Colon (tissue), 2 donors: ENCODE measurements at regions not wholly inside any gene's neighbourhood (a gene's known extent, or its start where the extent isn't known, plus 50 kb on each side); places are given as distances from the start of the nearest gene placed in this dataset.
"Not testable (repeated sequence)": the region's sequence is repeated elsewhere in the genome, so short reads cannot be mapped to it uniquely, and the experiment has no call there.

Experiments used
- FAIRE-seq: peaks from 2 replicates; lab custom pipeline; 2012; peaks lifted over from hg19 to GRCh38; lab: Jason Lieb, UNC
- donor health status: control.
- donor health status: control.

DNA sequence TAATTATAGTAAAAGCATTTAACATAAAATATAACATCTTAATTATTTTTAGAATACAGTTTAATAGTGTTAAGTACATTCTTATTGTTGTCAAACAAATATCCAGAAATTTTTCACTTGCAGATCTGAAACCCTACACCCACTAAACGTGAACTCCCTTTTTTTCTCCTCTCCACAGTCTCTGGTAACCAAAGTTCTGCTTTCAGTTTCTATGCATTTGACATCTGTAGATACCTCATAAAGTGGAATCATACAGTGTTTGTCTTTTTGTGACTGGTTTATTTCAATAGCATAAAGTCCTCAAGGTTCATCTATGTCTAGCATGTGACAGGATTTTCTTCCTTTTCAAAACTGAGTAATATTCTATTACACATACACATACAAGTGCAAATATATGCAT is 286.3 kb downstream of the BTBD3 start:
- no peak for FAIRE-seq

DNA sequence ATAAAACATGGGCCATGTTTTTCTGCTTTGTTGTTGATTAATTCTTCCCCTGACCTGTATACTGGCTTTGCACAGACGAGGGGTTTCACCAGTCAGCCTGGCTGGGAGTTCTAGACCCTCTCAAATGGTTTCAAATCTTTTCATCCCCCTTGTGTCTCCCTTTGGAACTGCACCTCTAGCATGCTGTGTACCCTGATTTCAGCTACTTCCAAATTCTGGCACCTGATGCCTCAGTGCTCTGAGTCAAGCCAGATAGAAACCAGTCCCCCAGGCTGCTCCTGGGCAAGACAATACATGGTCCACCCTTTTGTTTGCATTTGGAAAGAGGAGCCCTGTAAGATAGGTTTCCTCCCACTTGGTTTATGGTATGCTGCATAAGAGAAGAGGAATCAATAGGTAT is 290.2 kb downstream of the BTBD3 start:
- FAIRE-seq = no peak

DNA sequence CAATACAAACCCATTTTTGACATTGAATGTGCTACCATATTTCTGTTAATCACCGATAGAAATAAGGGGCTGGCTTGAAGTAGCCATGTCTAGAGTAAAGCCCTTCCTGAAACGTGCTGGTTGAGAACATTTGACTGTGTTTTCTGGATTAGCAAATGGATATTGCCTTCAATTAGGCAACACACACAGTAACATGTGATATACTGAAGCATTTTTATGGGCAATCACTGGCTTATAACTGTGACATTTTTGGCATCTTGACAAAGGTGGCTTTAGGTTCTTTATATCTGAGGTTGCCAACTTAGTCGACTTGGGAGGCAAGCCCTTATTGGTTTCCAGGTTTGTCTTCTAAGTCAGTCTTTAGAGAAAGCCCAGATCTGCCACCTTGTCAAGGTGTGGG is 292.9 kb downstream of the BTBD3 start:
- FAIRE-seq = no peak

DNA sequence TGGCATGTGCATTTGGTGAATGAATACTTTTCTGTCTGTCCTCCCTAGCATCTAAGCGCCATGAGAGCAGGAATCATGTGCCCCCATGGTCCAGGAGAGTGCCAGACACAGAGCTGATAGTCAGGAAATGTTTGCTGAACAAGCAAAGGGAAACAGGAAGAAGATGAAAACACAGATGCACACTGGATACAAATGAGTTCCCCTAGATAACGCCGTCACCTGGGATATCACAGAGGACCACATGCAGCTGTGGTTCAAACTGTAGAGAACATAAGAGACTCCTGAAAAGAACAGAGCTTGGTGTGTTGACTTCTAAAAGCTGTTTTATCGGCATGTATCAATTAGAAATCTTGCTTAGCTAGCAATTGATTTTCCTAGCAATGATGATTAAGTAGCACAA is 293.7 kb downstream of the BTBD3 start:
- no peak for FAIRE-seq

DNA sequence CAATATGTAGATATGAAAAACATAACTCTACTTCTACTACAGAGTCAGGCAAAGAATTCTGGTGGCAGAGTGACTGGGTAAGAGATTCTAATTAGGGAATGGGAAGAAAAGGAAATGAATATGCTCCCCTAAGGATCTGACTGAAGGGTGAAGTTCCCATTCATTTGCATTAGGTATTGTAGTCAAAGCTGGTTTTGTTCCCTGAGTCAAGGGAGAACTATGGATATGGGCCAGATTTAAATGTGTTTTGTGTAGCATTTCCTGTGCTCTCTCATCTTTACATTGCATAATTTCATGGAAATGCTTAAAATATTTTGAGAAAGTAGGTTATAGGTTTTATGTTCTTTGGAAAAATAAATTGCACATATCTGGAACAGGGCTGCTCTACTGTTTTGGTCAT is 299.7 kb downstream of the BTBD3 start:
- FAIRE-seq = no peak

DNA sequence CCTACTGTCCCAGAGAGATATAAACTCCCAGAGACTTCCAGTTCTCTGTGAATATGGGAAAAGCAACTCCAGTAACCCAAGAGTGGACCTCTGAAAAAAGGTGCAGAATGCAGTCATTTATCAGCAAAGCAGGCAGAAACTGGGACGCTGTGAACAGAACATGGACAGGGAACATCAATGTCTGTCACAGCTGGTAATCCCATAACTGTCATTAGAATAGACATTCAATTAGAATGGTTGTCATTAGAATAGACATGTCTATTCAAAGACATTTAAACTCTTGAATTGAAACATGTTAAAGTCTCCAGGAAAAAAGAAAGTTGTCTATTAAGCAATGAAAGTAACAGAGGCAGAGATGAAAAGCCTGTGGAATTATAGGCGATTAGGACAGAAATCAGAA is 302.1 kb downstream of the BTBD3 start:
- FAIRE-seq = no peak

DNA sequence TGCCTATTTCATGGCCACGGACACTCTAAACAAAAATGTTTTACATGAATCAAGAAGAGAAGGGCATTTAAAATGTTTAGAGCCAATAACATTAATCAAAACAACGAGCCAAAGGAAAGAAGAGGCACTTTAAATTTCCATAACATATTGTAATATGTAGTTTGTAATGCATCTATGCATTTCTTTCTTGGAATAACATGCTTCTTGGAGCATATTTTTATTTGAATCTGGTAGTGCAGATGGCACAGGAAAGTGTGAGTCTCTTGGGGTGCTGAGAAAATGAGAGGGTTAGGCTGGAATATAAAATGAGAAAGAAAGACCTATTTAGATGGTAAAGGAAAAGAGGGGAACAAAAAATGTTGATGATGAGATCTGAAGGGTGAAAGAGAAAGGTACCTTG is 305.4 kb downstream of the BTBD3 start:
- FAIRE-seq = no peak

DNA sequence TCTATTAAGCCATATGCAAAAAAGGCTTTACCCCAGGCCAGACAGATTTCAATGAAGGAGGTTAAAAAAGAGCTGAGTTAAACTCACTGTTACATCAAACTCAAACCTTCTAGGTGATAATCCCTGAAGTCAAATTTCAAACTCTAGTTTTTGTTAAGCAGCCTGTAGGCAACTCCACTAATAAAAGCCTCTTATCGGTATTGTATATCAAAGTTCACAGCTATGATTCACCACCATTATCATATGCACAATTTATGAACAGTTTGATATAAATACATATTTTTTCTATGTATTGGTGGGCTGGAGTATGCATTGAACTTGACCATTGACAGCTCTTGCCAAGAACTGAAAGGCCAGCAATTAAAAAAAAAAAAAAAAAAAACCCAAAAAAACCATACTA is 308.2 kb downstream of the BTBD3 start:
- no peak for FAIRE-seq

DNA sequence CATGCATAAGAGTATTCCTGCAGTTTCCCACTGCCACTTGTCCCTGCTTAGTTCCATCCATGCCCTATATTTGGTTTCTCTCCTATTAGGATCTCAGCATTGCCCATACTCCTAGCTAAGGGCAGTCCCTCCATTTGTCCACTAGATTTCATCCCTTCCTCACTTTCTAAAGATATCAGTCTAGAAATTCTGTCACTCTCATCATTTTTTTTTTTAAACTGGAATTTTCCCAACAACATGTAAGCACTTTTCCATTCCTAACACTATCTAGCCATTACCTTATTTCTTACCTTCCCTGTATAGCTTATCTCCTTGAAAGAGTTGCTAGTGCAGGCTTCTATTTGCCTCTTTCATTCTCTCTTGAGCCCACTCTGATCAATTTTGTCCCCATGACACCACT is 312.2 kb downstream of the BTBD3 start:
- FAIRE-seq = no peak

DNA sequence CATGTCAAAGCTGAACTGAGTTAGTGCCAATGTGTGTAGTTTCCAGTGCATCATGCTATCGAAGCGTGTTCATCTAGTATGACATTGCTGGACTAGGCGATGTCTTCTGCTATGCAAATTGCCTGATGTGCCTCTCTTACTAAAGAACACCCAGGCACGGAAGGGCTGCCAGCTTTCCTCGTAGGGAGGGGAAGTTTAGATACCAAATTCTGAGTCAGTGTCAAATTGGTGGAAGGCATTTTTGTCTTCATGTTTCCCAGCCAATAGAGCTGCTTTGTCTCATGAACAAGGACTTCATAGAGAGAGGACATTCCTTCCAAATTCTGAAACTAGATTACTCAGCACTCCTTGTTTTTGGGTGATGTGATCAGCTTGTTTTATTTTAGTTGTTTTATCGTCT is 320.1 kb downstream of the BTBD3 start:
- FAIRE-seq = no peak

DNA sequence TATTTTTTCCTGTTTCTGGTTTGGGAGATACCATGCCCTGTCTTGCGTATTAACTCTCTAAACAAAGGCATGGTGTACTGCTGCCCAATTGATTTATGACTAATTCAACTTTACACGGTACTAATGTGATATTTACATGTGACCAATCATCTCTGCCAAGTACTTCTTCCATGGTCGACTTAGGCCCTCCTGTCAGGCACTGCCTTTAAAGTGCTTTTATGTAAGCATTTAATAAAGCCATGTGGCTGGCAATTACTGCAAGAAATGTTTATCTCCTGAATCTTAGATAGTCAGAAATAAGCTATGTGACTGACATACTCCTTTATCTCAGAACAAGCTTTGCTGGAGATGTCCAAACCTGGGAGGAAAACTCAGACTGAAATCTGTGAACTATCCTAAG is 323.4 kb downstream of the BTBD3 start:
- FAIRE-seq = no peak

DNA sequence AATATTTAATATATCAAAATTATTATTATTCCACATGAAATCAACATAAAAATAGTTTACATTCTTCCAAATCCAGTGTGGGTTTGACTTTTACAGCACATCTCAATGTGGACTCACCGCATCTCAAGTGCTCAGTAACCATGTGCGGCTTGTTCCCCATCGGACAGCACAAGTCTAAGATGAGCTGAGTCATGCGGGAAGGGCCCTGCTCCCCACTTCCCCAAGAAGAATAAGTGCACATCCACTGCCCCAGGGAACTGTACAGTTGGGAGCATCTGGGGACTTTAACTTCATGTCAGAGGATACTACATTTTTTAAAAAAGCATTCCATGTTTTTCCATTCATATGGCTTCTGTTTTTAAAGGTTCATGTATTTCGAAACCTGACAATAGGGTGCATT is 325.6 kb downstream of the BTBD3 start:
- FAIRE-seq = no peak

DNA sequence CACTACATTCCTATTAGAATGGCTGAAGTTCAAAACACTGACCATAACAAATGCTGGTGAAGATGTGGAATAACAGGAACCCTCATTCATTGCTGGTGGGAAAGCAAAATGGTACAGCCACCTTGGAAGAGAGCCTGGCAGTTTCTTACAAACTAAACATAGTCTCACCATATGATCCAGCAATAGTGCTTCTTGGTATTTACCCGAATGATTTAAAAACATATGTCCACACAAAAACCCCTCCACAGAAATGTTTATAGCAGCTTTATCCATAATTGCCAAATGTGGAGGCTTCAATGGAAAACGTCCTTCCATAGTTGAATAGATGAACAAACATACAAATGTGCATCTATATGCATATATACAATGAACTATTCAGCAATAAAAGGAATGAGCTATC is 330.8 kb downstream of the BTBD3 start:
- FAIRE-seq = no peak

DNA sequence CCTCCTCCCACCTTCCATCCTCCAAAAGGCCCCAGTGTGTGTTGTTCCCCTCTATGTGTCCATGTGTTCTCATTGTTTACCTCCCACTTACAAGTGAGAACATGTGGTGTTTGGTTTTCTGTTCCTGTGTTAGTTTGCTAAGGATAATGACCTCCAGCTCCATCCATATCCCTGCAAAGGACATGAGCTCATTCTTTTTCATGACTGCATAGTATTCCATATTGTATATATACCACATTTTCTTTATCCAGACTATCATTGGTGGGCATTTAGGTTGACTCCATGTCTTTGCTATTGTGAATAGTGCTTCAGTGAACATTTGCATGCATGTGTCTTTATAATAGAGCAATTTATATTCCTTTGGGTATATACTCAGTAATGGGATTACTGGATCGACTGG is 333.0 kb downstream of the BTBD3 start:
- not testable (repeated sequence) for FAIRE-seq

DNA sequence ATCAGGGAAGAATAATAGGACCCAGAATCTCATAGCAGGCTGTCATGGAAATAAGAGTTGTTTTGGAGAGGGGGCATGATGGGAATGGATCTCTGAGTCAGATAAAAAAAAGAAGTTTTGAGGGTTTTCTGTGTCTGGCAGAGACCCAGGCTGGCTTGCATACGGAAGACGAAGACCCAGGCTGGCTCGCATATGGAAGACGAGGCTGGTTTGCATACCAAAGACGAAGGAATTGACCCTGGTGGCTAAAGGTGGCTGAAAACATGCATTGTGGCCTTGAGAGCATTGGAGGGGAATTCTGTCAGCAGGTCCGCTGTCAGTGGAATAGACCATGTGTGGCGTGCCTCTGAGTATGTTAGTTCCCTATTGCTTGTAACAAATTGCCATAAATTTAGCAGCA is 335.1 kb downstream of the BTBD3 start:
- FAIRE-seq = no peak

DNA sequence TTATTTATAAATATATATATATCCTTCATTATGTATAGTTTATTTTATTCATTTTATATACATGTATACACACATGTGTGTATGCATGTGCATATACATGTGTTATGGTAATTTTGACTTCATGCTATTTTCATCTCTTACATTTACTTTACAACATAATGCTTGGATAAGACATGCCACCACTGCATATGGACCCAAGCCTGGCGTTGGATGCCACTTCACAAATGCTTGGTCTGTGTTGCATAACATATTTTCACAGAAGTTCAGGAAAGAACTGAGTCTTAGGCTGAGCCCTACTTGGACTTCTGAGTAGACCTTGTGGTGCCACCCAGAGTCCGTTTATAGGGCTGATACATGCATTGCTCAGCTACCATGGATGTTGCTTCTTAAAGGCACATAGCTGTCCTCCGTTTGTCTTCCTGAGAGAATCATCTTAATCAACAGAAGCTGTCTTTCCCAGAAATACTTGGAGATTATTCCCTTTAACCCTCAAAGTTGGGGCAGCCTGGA is 337.8 kb downstream of the BTBD3 start:
- no peak for FAIRE-seq

DNA sequence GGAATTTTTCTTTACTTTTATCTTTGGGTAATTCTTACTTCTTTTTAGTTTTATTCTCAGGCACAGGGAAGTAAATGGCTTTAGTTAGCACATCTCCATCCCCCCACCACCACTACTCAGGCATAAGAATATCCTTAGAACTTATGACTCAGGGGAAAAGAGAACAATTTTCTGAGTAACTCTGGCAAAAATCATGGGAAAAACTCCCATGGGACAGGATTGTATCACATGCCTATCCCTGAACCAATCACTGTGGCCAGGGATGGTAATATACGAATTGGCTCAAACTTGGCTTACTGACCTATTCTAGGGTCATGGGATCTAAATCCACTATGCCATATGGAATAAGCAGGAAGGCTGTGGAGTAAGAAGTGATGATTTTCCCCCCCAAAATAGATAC is 339.1 kb downstream of the BTBD3 start:
- FAIRE-seq = no peak

DNA sequence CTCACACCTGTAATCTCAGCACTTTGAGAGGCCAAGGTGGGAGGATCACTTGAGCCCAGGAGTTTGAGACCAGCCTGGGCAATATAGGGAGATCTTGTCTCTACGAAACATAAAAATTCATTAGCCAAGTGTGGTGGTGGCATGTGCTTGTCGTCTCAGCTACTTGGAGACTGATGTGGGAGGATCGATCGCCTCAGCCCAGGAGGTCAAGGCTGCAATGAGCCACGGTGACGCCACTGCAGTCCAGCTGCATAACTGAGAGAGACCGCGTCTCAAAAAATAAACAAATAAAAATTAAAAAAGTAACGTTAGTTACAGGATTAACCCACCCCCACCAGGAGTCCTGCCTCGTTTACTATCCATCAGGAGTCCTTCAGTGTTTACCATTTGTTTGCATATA is 345.1 kb downstream of the BTBD3 start:
- FAIRE-seq = no peak

DNA sequence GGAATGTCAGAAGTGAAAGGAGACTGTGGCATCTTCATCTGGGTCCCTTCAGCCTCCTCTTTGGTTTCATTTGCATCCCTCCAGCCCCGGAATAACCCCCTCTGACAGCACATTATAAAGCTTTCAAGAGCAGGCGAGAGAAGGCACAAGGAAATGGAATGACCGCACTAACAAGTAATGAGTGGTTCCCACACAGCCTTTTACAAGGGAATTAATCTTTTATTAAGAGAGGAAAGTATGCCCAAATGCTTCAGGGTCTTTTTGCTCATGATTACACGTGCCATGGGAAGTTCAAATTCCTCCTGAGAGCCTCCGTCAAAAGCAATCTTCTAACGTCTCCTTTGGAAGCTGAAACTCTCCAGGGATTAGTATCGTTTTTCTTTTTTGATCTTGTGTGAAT is 347.0 kb downstream of the BTBD3 start:
- no peak for FAIRE-seq

DNA sequence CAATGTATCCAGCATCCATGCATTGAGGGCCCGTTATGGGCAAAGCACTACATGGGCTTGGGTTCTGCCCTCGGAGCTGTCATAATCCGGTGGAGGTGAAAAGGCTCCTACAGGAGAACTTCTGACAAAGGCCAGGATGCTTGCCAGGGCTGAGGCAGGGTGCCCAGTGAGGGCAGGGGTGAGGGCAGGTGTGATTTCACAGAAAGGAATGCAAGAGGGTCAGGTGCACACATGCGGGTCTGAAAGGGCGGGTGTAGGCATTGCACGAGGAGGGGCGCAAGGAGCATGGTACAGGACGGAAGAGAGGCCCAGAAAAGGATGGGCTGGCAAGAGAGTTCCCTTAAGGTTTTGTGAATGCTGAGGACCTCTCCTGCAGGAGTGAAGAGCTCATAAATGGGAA is 348.0 kb downstream of the BTBD3 start:
- no peak for FAIRE-seq

DNA sequence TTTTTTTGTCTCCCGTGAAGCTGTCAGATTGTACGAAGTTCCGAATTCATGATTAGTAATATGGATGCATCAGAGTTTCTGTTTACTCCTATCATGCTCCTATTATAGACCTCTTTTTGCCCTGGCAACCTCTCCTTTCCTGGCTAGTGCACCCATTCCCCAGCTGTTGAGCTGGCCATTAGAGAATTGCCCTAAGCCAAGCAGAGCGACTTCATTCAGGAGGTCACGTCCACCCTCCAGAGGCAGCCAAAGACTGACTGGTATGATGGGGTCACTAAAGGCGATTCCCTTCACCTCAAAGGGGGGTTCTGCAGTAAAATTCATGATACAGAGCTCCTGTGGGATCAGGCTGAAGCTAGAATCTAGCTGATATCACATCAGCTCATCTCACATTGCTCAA is 351.9 kb downstream of the BTBD3 start:
- FAIRE-seq = no peak

DNA sequence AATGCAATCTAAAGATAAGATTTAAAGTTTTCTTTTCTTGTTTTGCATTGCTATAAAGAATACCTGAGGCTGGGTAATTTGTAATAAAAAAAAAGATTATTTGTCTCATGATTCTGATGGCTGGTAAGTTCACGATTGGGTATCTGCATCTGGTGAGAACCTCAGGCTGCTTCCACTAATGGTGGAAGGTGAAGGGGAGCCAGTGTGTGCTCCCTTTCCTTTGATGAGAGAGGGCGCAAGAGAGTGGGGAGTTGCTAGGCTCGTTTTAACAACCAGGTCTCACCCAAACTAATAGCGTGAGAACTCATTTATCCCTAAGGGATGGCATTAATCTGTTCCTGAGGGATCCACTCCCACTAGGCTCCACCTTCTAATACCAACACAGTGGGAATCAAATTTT is 353.2 kb downstream of the BTBD3 start:
- FAIRE-seq = no peak

DNA sequence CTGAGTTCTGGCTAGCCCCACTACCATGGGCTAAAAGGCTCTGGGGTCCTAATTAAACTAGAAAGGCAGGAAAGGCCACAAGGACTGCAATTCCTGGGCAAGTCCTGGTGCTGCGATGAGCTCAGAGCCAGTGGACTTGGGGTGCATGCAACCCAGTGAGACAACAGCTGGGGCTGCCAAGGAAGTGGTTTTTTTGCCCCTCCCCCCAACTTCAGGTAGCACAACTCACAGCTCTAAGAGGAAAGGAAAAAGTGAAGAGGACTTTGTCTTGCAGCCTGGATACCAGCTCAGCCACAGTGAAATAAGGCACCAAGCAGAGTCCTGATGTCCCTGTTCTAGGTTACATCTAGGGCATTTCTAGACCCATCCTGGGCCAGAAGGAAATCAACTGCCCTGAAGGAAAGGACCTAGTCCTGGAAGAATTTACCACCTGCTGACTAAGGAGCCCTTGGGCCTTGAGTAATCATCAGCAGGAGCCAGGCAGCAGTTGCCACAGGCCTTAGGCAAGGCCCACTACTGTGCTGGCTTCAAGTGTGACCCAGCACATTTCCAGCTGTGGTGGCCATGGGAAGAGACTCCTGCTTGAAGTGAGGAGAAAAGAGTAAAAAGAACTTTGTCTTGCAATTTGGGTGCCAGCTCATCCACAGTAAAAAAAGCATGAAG is 358.4 kb downstream of the BTBD3 start:
- FAIRE-seq = no peak

DNA sequence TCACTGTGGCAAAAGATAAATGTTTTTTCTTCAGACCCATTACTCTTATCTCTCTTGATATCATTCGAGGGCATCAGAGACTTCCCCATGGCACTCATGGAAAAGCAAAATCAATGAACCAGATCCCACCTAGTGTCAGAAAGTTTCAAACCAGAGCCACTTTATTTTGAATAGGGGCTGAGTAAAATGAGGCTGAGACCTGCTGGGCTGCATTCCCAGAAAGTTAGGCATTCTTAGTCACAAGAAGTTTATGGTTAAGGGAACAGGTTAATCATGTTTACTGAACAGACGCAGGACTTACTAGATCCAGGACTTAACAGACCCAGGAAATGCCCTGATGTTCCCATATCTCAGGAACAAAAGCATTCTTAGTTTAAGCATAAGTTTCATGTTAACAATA is 369.9 kb downstream of the BTBD3 start:
- no peak for FAIRE-seq

DNA sequence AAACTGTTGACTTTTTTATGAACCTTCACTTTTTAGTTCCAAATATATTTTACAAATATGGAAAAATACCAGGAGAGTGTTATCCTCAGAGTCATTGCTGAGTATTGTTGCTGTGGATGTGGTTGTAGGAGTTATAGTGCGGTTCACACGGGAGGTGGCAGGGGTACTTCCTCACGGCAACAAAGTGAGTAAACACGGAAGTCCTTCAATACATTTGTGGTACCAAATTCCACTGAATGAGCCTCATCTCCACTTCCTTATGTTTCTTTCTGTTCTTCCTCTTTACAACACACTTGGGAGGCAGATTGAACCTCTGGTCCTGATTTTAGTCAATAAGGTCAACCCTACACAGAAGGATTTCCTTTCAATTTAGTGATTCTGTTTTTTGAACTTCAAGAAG is 371.8 kb downstream of the BTBD3 start:
- FAIRE-seq = no peak
